ENCODE measurements at regions not wholly inside any gene's neighbourhood (a gene's known extent, or its start where the extent isn't known, plus 50 kb on each side); places are given as distances from the start of the nearest gene placed in this dataset.

DNA sequence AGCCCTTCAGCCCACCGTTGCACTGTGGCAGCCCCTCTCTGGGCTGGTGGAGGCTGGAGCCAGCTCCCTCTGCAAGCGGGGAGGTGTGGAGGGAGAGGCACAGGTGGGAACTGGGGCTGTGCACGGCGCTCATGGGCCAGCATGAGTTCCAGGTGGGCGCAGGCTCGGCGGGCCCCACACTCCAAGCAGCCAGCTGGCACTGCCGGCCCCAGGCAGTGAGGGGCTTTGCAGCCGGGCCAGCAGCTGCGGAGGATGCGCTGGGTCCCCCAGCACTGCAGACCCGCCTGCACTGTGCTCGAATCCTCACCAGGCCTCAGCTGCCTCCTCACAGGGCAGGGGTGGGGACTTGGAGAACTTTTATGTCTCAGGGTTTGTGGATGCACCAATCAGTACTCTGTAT lies 1354.8 kb upstream of the IGFBP7 start:
- TF ChIP-seq, protein P1, sequence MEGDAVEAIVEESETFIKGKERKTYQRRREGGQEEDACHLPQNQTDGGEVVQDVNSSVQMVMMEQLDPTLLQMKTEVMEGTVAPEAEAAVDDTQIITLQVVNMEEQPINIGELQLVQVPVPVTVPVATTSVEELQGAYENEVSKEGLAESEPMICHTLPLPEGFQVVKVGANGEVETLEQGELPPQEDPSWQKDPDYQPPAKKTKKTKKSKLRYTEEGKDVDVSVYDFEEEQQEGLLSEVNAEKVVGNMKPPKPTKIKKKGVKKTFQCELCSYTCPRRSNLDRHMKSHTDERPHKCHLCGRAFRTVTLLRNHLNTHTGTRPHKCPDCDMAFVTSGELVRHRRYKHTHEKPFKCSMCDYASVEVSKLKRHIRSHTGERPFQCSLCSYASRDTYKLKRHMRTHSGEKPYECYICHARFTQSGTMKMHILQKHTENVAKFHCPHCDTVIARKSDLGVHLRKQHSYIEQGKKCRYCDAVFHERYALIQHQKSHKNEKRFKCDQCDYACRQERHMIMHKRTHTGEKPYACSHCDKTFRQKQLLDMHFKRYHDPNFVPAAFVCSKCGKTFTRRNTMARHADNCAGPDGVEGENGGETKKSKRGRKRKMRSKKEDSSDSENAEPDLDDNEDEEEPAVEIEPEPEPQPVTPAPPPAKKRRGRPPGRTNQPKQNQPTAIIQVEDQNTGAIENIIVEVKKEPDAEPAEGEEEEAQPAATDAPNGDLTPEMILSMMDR (conservative IDR thresholded peaks at IDR 0.05; ENCODE audit: low read depth, low read length) = no peak
- no peak overlapping the region for H3K4me3 ChIP-seq (ENCODE audit: low read depth, low read length)
- no peak for DNase-seq (ENCODE audit: low read depth)

DNA sequence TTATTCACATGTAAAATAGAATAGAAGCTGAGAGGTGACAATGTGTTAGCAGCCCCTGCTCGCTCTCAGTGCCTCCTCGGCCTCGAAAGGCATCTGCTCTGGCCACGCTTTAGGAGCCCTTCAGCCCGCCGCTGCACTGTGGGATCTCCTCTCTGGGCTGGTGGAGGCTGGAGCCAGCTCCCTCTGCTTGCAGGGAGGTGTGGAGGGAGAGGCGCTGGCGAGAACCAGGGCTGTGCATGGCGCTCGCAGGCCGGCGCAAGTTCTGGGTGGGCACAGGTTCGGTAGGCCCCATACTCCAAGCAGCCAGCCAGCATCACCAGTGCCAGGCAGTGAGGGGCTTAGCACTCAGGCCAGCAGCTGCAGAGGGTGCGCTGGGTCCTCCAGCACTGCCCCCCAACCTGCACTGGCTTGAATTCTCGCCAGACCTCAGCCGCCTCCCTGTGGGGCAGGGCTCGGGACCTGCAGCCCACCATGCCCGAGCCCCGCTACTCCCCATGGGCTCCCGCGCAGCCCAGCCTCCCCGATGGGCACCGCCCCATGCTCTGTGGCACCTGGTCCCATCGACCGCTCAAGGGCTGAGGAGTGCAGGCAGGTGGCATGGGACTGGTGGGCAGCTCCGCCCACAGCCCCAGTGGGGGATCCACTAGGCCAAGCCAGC lies 1346.7 kb upstream of the IGFBP7 start:
- H3K4me3 ChIP-seq (ENCODE audit: low read depth, low read length) = no peak overlapping the region
- TF ChIP-seq, protein P1 (conservative IDR thresholded peaks at IDR 0.05; ENCODE audit: low read depth, low read length) = no peak
- DNase-seq (ENCODE audit: low read depth) = no peak

DNA sequence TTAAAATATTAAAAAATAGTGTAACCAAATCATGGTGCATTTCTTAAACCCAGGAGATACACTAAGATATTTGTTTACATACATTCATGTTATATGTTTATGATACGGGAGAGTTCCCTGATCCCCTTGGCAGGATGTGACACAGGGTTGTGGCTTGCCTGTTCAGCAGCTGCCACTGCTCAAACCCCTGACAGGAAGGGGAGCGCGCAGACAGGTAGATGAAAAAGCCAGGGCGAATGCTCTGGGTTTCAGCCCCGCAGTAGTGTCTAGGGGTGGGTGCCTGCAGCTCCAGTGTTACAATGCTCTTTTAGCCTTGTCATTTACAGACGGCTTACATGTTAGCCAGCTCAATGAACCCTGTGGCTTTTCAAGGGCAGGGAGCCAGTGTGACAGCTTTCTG lies 1343.8 kb upstream of the IGFBP7 start:
- H3K4me3 ChIP-seq (ENCODE audit: low read depth, low read length) = no peak overlapping the region
- no peak for DNase-seq (ENCODE audit: low read depth)
- TF ChIP-seq, protein P1 (conservative IDR thresholded peaks at IDR 0.05; ENCODE audit: low read depth, low read length) = no peak

DNA sequence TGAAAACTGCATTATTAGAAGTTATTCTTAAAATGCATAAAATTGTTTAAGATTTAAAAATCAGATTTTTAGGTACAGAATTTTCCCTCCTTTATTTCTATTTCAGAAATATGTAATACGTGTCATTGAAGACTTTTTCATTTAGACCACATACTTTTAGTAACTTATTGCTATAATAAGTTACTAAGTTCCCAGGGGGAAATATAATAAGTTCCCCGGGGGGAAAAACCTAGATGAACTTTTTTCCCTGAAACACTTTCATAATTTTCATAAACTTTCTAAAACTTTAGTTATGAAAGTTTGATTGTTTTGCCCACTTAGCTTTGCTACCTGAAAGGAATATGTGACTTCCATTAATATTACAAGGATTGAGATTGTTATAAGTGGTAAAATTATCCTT lies 1341.5 kb upstream of the IGFBP7 start:
- DNase-seq (ENCODE audit: low read depth) = no peak
- H3K4me3 ChIP-seq (ENCODE audit: low read depth, low read length) = no peak overlapping the region
- TF ChIP-seq, protein P1 (conservative IDR thresholded peaks at IDR 0.05; ENCODE audit: low read depth, low read length) = no peak

DNA sequence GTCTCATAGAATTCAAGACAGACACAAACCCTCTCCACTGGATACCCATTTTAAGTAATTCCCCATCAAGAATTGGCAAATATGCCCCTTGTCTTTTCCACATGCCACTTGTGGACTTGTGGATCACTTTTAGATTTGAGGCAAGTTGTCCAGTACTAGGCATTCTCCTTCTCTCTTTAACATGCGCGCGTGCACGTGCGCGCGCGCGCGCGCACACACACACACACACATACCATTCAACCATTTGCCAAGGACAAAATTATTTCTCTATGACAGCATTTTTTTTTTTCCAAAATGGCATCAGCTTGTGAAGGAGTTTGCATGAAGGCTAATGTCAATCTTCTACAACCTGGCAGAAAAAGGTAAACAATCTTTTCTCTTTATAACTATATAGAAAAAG lies 1325.7 kb upstream of the IGFBP7 start:
- TF ChIP-seq, protein P1 (conservative IDR thresholded peaks at IDR 0.05; ENCODE audit: low read depth, low read length) = no peak
- H3K4me3 ChIP-seq (ENCODE audit: low read depth, low read length) = no peak overlapping the region
- DNase-seq (ENCODE audit: low read depth) = no peak

DNA sequence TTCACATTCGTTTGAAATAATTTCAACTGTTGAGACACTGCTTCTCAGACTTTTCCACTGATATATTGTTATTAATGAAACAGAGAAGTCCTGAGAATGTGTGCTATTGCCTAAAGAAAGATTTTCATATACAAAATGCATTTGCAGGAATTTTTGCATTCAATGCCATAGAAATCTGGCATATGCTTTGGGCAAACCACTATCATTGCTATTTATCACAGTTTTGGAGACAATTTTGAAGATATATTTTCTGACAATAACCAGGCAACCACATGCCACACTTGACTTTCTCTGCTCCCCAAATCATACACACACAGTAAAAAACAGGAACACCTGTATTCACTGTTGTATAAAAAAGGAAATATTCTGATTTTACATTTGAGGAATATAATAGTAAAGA lies 1303.7 kb upstream of the IGFBP7 start:
- DNase-seq (ENCODE audit: low read depth) = no peak
- no peak overlapping the region for H3K4me3 ChIP-seq (ENCODE audit: low read depth, low read length)
- TF ChIP-seq, protein P1 (conservative IDR thresholded peaks at IDR 0.05; ENCODE audit: low read depth, low read length) = no peak

DNA sequence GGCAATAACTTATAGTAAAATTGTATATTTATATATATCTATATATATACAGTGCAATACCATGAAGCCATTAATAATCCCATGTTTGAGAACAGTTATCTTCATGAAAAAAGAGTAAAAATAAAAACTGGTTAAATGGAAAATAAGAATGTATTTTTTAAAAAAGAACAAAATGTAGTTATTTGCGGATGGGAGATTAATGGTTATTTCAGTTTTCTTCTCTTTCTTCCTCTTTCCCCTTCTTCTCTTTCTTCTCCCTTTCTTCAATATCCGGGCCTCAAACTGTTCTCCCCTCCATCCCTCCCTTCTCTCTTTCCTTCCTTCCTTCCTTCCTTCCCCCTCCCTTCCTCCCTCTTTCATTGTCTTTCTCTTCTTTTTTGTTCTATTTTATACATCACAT lies 1301.7 kb upstream of the IGFBP7 start:
- TF ChIP-seq, protein P1 (conservative IDR thresholded peaks at IDR 0.05; ENCODE audit: low read depth, low read length) = no peak
- no peak overlapping the region for H3K4me3 ChIP-seq (ENCODE audit: low read depth, low read length)

More for the DNA sequence above, 1301.7 kb upstream of the IGFBP7 start:
- no peak for DNase-seq (ENCODE audit: low read depth)
